Effector memory CD8-positive, alpha-beta T cell (primary cell): ENCODE measurements at regions not wholly inside any gene's neighbourhood (a gene's known extent, or its start where the extent isn't known, plus 50 kb on each side); places are given as distances from the start of the nearest gene placed in this dataset.

ENCODE experiments used
- ATAC-seq: fragments of 150-1000 bp; cut with Tn5 transposase; replicated peaks from 2 replicates; pipeline ENCODE4 v1.10.0; 2021; ENCODE audit warnings: mild to moderate bottlenecking, moderate library complexity
- DNase-seq, 3 experiments: peaks; one replicate each; pipeline ENCODE4 v3.0.0; 2021
- H3K27ac Mint-ChIP-seq, 2 donors: one replicate each; pipeline ENCODE4 v1.8.0; 2022; ENCODE audit warnings: mild to moderate bottlenecking in 2 of 2, mixed read lengths in 2 of 2, moderate library complexity in 2 of 2
- H3K27me3 Mint-ChIP-seq, 2 donors: one replicate each; pipeline ENCODE4 v1.8.0; 2022; ENCODE audit warnings: mixed read lengths in 2 of 2
- H3K36me3 Mint-ChIP-seq: one replicate; pipeline ENCODE4 v1.8.0; 2022; ENCODE audit warnings: mild to moderate bottlenecking, moderate library complexity, mixed read lengths; ENCODE audit not compliant: insufficient read depth
- H3K4me1 Mint-ChIP-seq, 2 donors: one replicate each; pipeline ENCODE4 v1.8.0; 2022; ENCODE audit warnings: low read depth in 2 of 2, mixed read lengths in 2 of 2
- H3K4me3 Mint-ChIP-seq, 2 donors: one replicate each; pipeline ENCODE4 v1.8.0; 2022; ENCODE audit warnings: mild to moderate bottlenecking in 2 of 2, mixed read lengths in 2 of 2, moderate library complexity in 2 of 2
- H3K9me3 Mint-ChIP-seq, 2 donors: one replicate each; pipeline ENCODE4 v1.8.0; 2022; ENCODE audit warnings: mixed read lengths in 2 of 2

- Mint-ChIP-seq H3K36me3 (no peaks in the 10 kb centered on the region), H3K4me1 (peaks cover 0 to 3% of the 10 kb centered on the region in 2 donors), H3K27me3 (peaks cover 17 to 20% of the 10 kb centered on the region in 2 donors), H3K27ac (no peak overlapping the region), H3K4me3 (no peak overlapping the region), H3K9me3 (no peaks in the 10 kb centered on the region)
- DNase-seq (no peak), ATAC-seq (no peak)
Measured at GRCh38 chr2:151197184-151198108, 64.2 kb downstream of the RBM43 start.

- Mint-ChIP-seq H3K27ac (no peak overlapping the region), H3K9me3 (no peaks in the 10 kb centered on the region), H3K27me3 (peaks cover 8 to 20% of the 10 kb centered on the region in 2 donors), H3K36me3 (no peaks in the 10 kb centered on the region), H3K4me3 (no peak overlapping the region), H3K4me1 (peaks cover 0 to 7% of the 10 kb centered on the region in 2 donors)
- no peak for ATAC-seq
- no peak for DNase-seq
Measured at GRCh38 chr2:151193576-151193975, 68.1 kb downstream of the RBM43 start.

- ATAC-seq: no peak
- no peak overlapping the region for H3K27ac Mint-ChIP-seq
- H3K36me3 Mint-ChIP-seq: no peaks in the 10 kb centered on the region
- H3K27me3 Mint-ChIP-seq: peaks cover 8 to 16% of the 10 kb centered on the region in 2 donors
- H3K4me3 Mint-ChIP-seq: no peak overlapping the region
- peaks cover 0 to 9% of the 10 kb centered on the region in 2 donors for H3K4me1 Mint-ChIP-seq
- no peak for DNase-seq
- no peaks in the 10 kb centered on the region for H3K9me3 Mint-ChIP-seq
Measured at GRCh38 chr2:151192681-151193080, 69.0 kb downstream of the RBM43 start.

- no peaks in the 10 kb centered on the region for H3K9me3 Mint-ChIP-seq
- ATAC-seq: no peak
- no peak overlapping the region for H3K4me3 Mint-ChIP-seq
- H3K27me3 Mint-ChIP-seq: peaks cover 0 to 8% of the 10 kb centered on the region in 2 donors
- no peaks in the 10 kb centered on the region for H3K36me3 Mint-ChIP-seq
- H3K27ac Mint-ChIP-seq: no peak overlapping the region
- H3K4me1 Mint-ChIP-seq: peaks cover 0 to 9% of the 10 kb centered on the region in 2 donors
- DNase-seq: no peak
Measured at GRCh38 chr2:151191001-151191400, 70.7 kb downstream of the RBM43 start.

GRCh38 chr2:151189125-151189524 is 72.5 kb downstream of the RBM43 start:
- no peak for ATAC-seq
- H3K27me3 Mint-ChIP-seq: no peaks in the 10 kb centered on the region
- DNase-seq: peak in 1 of 3 experiments; percentile 12
- no peak overlapping the region for H3K27ac Mint-ChIP-seq
- H3K36me3 Mint-ChIP-seq: no peaks in the 10 kb centered on the region
- no peaks in the 10 kb centered on the region for H3K9me3 Mint-ChIP-seq
- H3K4me1 Mint-ChIP-seq: peaks cover 0 to 9% of the 10 kb centered on the region in 2 donors
- no peak overlapping the region for H3K4me3 Mint-ChIP-seq

- no peaks in the 10 kb centered on the region for H3K36me3 Mint-ChIP-seq
- ATAC-seq (no peak), DNase-seq (no peak)
- H3K9me3 Mint-ChIP-seq: no peaks in the 10 kb centered on the region
- no peak overlapping the region for H3K27ac Mint-ChIP-seq
- peaks cover 17 to 25% of the 10 kb centered on the region in 2 donors for H3K27me3 Mint-ChIP-seq
- H3K4me1 Mint-ChIP-seq: peaks cover 0 to 9% of the 10 kb centered on the region in 2 donors
- no peak overlapping the region for H3K4me3 Mint-ChIP-seq
Measured at GRCh38 chr2:151186011-151186410, 75.7 kb downstream of the RBM43 start.

GRCh38 chr2:151182899-151183809 is 78.5 kb downstream of the RBM43 start:
- H3K36me3 Mint-ChIP-seq: no peaks in the 10 kb centered on the region

GRCh38 chr2:151182396-151182795 is 79.3 kb downstream of the RBM43 start:
- no peak overlapping the region for H3K27ac Mint-ChIP-seq
- H3K9me3 Mint-ChIP-seq: no peaks in the 10 kb centered on the region
- H3K4me1 Mint-ChIP-seq: no peaks in the 10 kb centered on the region
- DNase-seq: no peak
- H3K27me3 Mint-ChIP-seq: peaks cover 26 to 47% of the 10 kb centered on the region in 2 donors
- H3K36me3 Mint-ChIP-seq: no peaks in the 10 kb centered on the region
- no peak for ATAC-seq
- no peak overlapping the region for H3K4me3 Mint-ChIP-seq

More at GRCh38 chr2:151182899-151183809, 78.5 kb downstream of the RBM43 start:
- DNase-seq: no peak
- H3K4me1 Mint-ChIP-seq: no peaks in the 10 kb centered on the region
- ATAC-seq: no peak
- H3K9me3 Mint-ChIP-seq: no peaks in the 10 kb centered on the region
- no peak overlapping the region for H3K27ac Mint-ChIP-seq
- H3K4me3 Mint-ChIP-seq: no peak overlapping the region
- H3K27me3 Mint-ChIP-seq: peaks cover 23 to 39% of the 10 kb centered on the region in 2 donors

- Mint-ChIP-seq H3K4me3 (no peak overlapping the region), H3K4me1 (no peaks in the 10 kb centered on the region), H3K27me3 (peaks cover 32 to 55% of the 10 kb centered on the region in 2 donors), H3K9me3 (no peaks in the 10 kb centered on the region), H3K36me3 (no peaks in the 10 kb centered on the region), H3K27ac (no peak overlapping the region)
- no peak for ATAC-seq
- DNase-seq: no peak
Measured at GRCh38 chr2:151181524-151181923, 80.1 kb downstream of the RBM43 start.

GRCh38 chr2:151180123-151180522 is 81.5 kb downstream of the RBM43 start:
- DNase-seq: no peak
- no peak for ATAC-seq
- Mint-ChIP-seq H3K27me3 (peaks cover 42 to 65% of the 10 kb centered on the region in 2 donors), H3K9me3 (no peaks in the 10 kb centered on the region), H3K4me1 (no peaks in the 10 kb centered on the region), H3K27ac (no peak overlapping the region), H3K4me3 (no peak overlapping the region), H3K36me3 (no peaks in the 10 kb centered on the region)

GRCh38 chr2:151178207-151178606 is 83.5 kb downstream of the RBM43 start:
- DNase-seq (no peak), ATAC-seq (no peak)
- peaks cover 47 to 62% of the 10 kb centered on the region in 2 donors for H3K27me3 Mint-ChIP-seq
- no peaks in the 10 kb centered on the region for H3K4me1 Mint-ChIP-seq
- H3K36me3 Mint-ChIP-seq: no peaks in the 10 kb centered on the region
- no peak overlapping the region for H3K27ac Mint-ChIP-seq
- H3K9me3 Mint-ChIP-seq: no peaks in the 10 kb centered on the region
- no peak overlapping the region for H3K4me3 Mint-ChIP-seq

GRCh38 chr2:151177756-151178155 is 83.9 kb downstream of the RBM43 start:
- Mint-ChIP-seq H3K27ac (no peak overlapping the region), H3K36me3 (no peaks in the 10 kb centered on the region), H3K4me1 (no peaks in the 10 kb centered on the region), H3K27me3 (peaks cover 48 to 62% of the 10 kb centered on the region in 2 donors), H3K4me3 (no peak overlapping the region), H3K9me3 (no peaks in the 10 kb centered on the region)
- DNase-seq (no peak), ATAC-seq (no peak)

- ATAC-seq: no peak
- Mint-ChIP-seq H3K27ac (no peak overlapping the region), H3K36me3 (no peaks in the 10 kb centered on the region), H3K4me1 (no peaks in the 10 kb centered on the region), H3K4me3 (no peak overlapping the region), H3K9me3 (no peaks in the 10 kb centered on the region), H3K27me3 (peaks cover 45 to 62% of the 10 kb centered on the region in 2 donors)
- no peak for DNase-seq
Measured at GRCh38 chr2:151176661-151177060, 85.0 kb downstream of the RBM43 start.
